ENCODE measurements at regions not wholly inside any gene's neighbourhood (a gene's known extent, or its start where the extent isn't known, plus 50 kb on each side); places are given as distances from the start of the nearest gene placed in this dataset.

- no peak for TF ChIP-seq YY1 (IDR thresholded peaks at IDR 0.05; ENCODE audit: low read depth)
Measured at GRCh38 chr21:35257413-35257812, 208.3 kb upstream of the RUNX1 start.

- no peak for TF ChIP-seq USF1 (IDR thresholded peaks at IDR 0.05)
- TF ChIP-seq CEBPB (IDR thresholded peaks at IDR 0.05): no peak
- TF ChIP-seq TCF12 (IDR thresholded peaks at IDR 0.05; ENCODE audit: low read depth): no peak
- no peak for TF ChIP-seq MAX (IDR thresholded peaks at IDR 0.05)
- no peak for TF ChIP-seq NFIC (IDR thresholded peaks at IDR 0.05)
- TF ChIP-seq TAF1 (IDR thresholded peaks at IDR 0.05; ENCODE audit: low read depth): no peak
- no peak for TF ChIP-seq YY1 (IDR thresholded peaks at IDR 0.05; ENCODE audit: low read depth)
- no peak for TF ChIP-seq EP300 (IDR thresholded peaks at IDR 0.05; ENCODE audit: borderline replicate concordance)
- TF ChIP-seq CREB1 (IDR thresholded peaks at IDR 0.05; ENCODE audit: low read depth): no peak
- TF ChIP-seq FOXM1 (IDR thresholded peaks at IDR 0.05; ENCODE audit: borderline replicate concordance, low read depth): no peak
- TF ChIP-seq TEAD4 (IDR thresholded peaks at IDR 0.05): no peak
- no peak for TF ChIP-seq RAD21 (IDR thresholded peaks at IDR 0.05; ENCODE audit: low read depth)
- TF ChIP-seq ZBTB7A (IDR thresholded peaks at IDR 0.05; ENCODE audit: low read depth): no peak
- TF ChIP-seq REST (IDR thresholded peaks at IDR 0.05; ENCODE audit: low read depth): no peak
- TF ChIP-seq EGR1 (IDR thresholded peaks at IDR 0.05): no peak
Measured at GRCh38 chr21:35256468-35256988, 207.4 kb upstream of the RUNX1 start.

GRCh38 chr21:35254765-35255138 lies 205.7 kb upstream of the RUNX1 start:
- no peak for TF ChIP-seq FOXM1 (IDR thresholded peaks at IDR 0.05; ENCODE audit: borderline replicate concordance, low read depth)
- no peak for TF ChIP-seq REST (IDR thresholded peaks at IDR 0.05; ENCODE audit: low read depth)
- no peak for TF ChIP-seq EGR1 (IDR thresholded peaks at IDR 0.05)
- TF ChIP-seq CREB1 (IDR thresholded peaks at IDR 0.05; ENCODE audit: low read depth): no peak
- no peak for TF ChIP-seq USF1 (IDR thresholded peaks at IDR 0.05)
- no peak for TF ChIP-seq TCF12 (IDR thresholded peaks at IDR 0.05; ENCODE audit: low read depth)
- TF ChIP-seq CEBPB (IDR thresholded peaks at IDR 0.05): no peak
- TF ChIP-seq YY1 (IDR thresholded peaks at IDR 0.05; ENCODE audit: low read depth): no peak
- no peak for TF ChIP-seq TEAD4 (IDR thresholded peaks at IDR 0.05)
- TF ChIP-seq MAX (IDR thresholded peaks at IDR 0.05): no peak
- no peak for TF ChIP-seq EP300 (IDR thresholded peaks at IDR 0.05; ENCODE audit: borderline replicate concordance)
- TF ChIP-seq ZBTB7A (IDR thresholded peaks at IDR 0.05; ENCODE audit: low read depth): no peak

- TF ChIP-seq EP300 (IDR thresholded peaks at IDR 0.05; ENCODE audit: borderline replicate concordance): no peak
- no peak for TF ChIP-seq YY1 (IDR thresholded peaks at IDR 0.05; ENCODE audit: low read depth)
- TF ChIP-seq RAD21 (IDR thresholded peaks at IDR 0.05; ENCODE audit: low read depth): no peak
- no peak for TF ChIP-seq CEBPB (IDR thresholded peaks at IDR 0.05)
- TF ChIP-seq EGR1 (IDR thresholded peaks at IDR 0.05): no peak
- TF ChIP-seq USF1 (IDR thresholded peaks at IDR 0.05): no peak
- TF ChIP-seq REST (IDR thresholded peaks at IDR 0.05; ENCODE audit: low read depth): no peak
- no peak for TF ChIP-seq TCF12 (IDR thresholded peaks at IDR 0.05; ENCODE audit: low read depth)
- no peak for TF ChIP-seq TAF1 (IDR thresholded peaks at IDR 0.05; ENCODE audit: low read depth)
- no peak for TF ChIP-seq MAX (IDR thresholded peaks at IDR 0.05)
Measured at GRCh38 chr21:35254006-35254764, 205.1 kb upstream of the RUNX1 start.

All from Ishikawa (cell line).